Breast epithelium (tissue), 3 donors: ENCODE measurements at regions not wholly inside any gene's neighbourhood (a gene's known extent, or its start where the extent isn't known, plus 50 kb on each side); places are given as distances from the start of the nearest gene placed in this dataset.

Source experiments
- POLR2A ChIP-seq: fragments of 450-650 bp; IDR thresholded peaks from one replicate; pipeline ENCODE4 v1.6.1; 2016; ENCODE audit warnings: antibody characterized with exemption, mild to moderate bottlenecking, moderate library complexity
- POLR2AphosphoS5 ChIP-seq, 3 donors: sonication (generic); formaldehyde crosslinking; IDR thresholded peaks; one replicate each; pipeline ENCODE4 v1.6.1; 2017; ENCODE audit warnings: antibody characterized with exemption in 3 of 3
- TF ChIP-seq, protein P1 (sequence below), 3 donors: fragments of 450-650 bp; IDR thresholded peaks; one replicate each; pipeline ENCODE4 v1.5.1; 2016 to 2017; ENCODE audit warnings: antibody characterized with exemption in 3 of 3, mild to moderate bottlenecking in 3 of 3, moderate library complexity in 3 of 3

DNA sequence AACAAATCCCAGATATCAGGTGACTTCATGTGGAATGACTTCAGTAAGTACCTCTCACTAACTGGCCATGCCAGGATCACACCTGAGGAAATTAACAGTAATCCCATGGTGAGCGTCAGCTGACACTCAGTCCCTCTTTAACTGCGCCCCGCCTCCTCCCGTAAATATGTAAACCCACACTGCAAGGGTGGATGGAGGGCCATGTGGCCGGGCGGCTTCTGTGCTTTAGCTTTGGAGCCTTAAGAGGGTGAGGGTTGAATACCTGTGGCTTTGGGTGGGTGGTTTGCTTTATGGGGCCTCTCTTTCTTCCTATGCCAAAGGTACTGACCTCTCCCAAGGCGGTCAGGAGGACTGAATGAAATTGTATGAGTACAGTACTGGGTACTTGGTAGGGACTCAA, 141.7 kb downstream of the MRM1 start:
- TF ChIP-seq, protein P1, sequence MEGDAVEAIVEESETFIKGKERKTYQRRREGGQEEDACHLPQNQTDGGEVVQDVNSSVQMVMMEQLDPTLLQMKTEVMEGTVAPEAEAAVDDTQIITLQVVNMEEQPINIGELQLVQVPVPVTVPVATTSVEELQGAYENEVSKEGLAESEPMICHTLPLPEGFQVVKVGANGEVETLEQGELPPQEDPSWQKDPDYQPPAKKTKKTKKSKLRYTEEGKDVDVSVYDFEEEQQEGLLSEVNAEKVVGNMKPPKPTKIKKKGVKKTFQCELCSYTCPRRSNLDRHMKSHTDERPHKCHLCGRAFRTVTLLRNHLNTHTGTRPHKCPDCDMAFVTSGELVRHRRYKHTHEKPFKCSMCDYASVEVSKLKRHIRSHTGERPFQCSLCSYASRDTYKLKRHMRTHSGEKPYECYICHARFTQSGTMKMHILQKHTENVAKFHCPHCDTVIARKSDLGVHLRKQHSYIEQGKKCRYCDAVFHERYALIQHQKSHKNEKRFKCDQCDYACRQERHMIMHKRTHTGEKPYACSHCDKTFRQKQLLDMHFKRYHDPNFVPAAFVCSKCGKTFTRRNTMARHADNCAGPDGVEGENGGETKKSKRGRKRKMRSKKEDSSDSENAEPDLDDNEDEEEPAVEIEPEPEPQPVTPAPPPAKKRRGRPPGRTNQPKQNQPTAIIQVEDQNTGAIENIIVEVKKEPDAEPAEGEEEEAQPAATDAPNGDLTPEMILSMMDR (IDR thresholded peaks at IDR 0.05), result no peak
- TF ChIP-seq POLR2A, result no peak
- no peak for TF ChIP-seq POLR2AphosphoS5 (IDR thresholded peaks at IDR 0.05)
